KOPT-K1 (cell line): ENCODE measurements at regions not wholly inside any gene's neighbourhood (a gene's known extent, or its start where the extent isn't known, plus 50 kb on each side); places are given as distances from the start of the nearest gene placed in this dataset.

Experiments
- H3K27ac ChIP-seq: fragments of 200-600 bp; sonication (generic); 2 replicates; pipeline ENCODE4 v1.5.1; 2016; ENCODE audit warnings: antibody characterized with exemption, mild to moderate bottlenecking, low read depth, low read length; ENCODE audit not compliant: poor library complexity, severe bottlenecking
- H3K36me3 ChIP-seq: fragments of 200-600 bp; sonication (generic); 2 replicates; pipeline ENCODE4 v1.5.1; 2017; ENCODE audit warnings: antibody characterized with exemption, mild to moderate bottlenecking, low read length, moderate library complexity; ENCODE audit not compliant: insufficient read depth
- H3K9me3 ChIP-seq: fragments of 200-600 bp; sonication (generic); 2 replicates; pipeline ENCODE4 v1.5.1; 2017; ENCODE audit warnings: antibody characterized with exemption, low read length, mild to moderate bottlenecking; ENCODE audit not compliant: insufficient read depth, poor library complexity, severe bottlenecking

- Histone ChIP-seq H3K9me3 (no peaks in the 10 kb centered on the region), H3K36me3 (no peaks in the 10 kb centered on the region), H3K27ac (no peak overlapping the region)
These were observed 1027.7 kb downstream of the TMEM182 start for GRCh38 chr2:103789381-103790095.

DNA sequence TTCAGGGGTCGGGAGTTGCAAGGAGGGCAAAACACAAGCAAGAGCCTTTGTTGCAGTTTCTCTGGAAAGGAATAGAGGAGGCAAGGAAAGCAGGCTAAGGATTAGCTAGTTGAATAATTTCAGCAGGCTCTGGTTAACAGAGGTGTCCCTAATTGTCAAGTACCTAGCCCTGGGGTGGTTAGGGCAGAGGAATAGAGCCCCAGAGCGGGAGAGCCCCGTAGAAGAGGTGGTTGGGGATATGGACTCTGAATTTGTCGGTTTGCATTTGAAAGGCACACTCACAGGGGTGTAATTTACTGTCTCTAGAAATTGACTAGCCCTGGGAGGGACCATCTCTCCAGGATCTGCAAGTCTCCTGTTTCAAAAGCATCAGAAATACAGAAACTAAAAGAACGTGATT is 1030.2 kb downstream of the TMEM182 start:
- H3K9me3 ChIP-seq: no peaks in the 10 kb centered on the region
- H3K36me3 ChIP-seq: no peaks in the 10 kb centered on the region
- no peak overlapping the region for H3K27ac ChIP-seq

GRCh38 chr2:103798291-103798690 is 1036.5 kb downstream of the TMEM182 start:
- Histone ChIP-seq H3K9me3 (no peaks in the 10 kb centered on the region), H3K27ac (no peak overlapping the region), H3K36me3 (no peaks in the 10 kb centered on the region)

- Histone ChIP-seq H3K9me3 (no peaks in the 10 kb centered on the region), H3K27ac (no peak overlapping the region), H3K36me3 (no peaks in the 10 kb centered on the region)
These were observed 1042.2 kb downstream of the TMEM182 start for GRCh38 chr2:103804013-103804412.

DNA sequence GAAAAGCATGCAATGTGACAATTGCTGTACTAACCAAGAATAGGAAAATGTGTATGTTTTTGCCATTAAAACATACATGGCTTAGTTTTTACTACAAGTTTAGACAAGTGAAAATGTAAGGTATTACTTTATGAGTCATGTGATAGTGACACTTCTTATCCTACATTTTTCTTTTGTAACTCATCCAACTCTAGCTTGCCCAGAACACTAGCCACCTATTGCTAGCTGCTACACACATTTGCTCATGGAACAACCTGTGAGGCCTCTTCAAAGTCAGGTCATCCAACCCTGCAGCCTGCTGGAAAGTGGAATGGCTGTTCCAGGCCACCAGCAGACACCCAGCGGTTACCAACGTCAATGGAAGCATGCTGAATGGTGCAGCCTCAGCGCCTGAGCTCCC is 1043.9 kb downstream of the TMEM182 start:
- no peaks in the 10 kb centered on the region for H3K9me3 ChIP-seq
- H3K36me3 ChIP-seq: no peaks in the 10 kb centered on the region
- no peak overlapping the region for H3K27ac ChIP-seq

DNA sequence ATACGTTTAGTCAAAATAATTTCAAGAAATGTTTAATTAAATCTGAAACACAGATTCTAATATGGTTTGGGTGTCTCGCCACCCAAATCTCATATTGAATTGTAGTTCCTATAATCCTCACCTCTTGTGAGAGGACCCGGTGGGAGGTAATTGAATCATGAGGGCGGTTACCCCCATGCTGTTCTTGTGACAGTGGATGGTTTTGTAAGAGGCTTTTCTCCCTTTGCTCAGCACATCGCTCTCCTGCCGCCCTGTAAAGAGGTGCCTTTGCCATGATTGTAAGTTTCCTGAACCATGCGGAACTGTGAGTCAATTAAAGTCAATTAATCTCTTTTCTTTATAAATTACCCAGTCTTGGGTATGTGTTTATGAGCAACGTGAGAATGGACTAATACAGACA is 1045.1 kb upstream of the POU3F3 start:
- H3K9me3 ChIP-seq: no peaks in the 10 kb centered on the region
- no peaks in the 10 kb centered on the region for H3K36me3 ChIP-seq
- no peak overlapping the region for H3K27ac ChIP-seq

DNA sequence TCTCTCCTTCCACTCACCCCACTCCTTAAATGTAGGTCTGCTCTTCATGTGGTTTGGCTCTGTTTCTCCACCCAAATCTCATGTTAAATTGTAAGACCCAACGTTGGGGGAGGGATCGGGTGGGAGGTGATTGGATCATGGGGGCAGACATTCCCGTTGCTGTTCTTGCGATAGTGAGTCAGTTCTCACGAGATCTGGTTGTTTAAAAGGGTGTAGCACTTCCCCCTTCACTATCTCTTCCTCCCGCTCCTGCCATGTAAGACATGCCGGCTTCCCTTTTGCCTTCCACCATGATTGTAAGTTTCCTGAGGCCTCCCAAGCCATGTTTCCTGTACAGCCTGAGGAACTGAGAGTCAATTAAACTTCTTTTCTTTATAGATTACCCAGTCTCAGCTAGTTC is 1044.5 kb upstream of the POU3F3 start:
- Histone ChIP-seq H3K9me3 (no peaks in the 10 kb centered on the region), H3K36me3 (no peaks in the 10 kb centered on the region), H3K27ac (no peak overlapping the region)

DNA sequence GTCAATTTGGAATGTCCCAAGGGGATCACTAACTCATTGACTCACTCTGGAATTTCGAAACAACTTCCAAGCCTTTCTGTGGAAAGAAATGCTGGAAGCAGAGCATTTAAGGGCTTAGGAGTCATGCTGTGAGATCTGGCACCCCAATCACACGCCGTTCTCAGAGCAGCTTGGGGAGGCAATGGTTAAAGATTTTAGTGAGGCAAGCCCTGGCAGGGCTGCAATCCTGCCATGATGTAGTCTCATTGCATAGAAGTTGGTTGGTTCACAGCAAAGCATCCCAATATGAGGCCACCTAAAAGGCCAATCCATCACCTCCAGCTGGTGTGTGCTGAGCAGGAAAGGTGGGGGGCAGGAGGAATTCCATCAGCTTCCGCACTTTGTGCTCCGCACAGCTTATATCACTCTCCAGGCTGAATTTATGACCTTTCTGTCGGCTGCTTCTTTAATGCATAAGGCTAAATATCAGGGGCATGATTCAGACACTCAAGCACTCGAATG is 1043.9 kb upstream of the POU3F3 start:
- H3K36me3 ChIP-seq: no peaks in the 10 kb centered on the region

GRCh38 chr2:103810875-103811274 is 1043.0 kb upstream of the POU3F3 start:
- no peaks in the 10 kb centered on the region for H3K9me3 ChIP-seq
- no peak overlapping the region for H3K27ac ChIP-seq
- no peaks in the 10 kb centered on the region for H3K36me3 ChIP-seq

More for the DNA sequence above, 1043.9 kb upstream of the POU3F3 start:
- no peaks in the 10 kb centered on the region for H3K9me3 ChIP-seq
- H3K27ac ChIP-seq: no peak overlapping the region

DNA sequence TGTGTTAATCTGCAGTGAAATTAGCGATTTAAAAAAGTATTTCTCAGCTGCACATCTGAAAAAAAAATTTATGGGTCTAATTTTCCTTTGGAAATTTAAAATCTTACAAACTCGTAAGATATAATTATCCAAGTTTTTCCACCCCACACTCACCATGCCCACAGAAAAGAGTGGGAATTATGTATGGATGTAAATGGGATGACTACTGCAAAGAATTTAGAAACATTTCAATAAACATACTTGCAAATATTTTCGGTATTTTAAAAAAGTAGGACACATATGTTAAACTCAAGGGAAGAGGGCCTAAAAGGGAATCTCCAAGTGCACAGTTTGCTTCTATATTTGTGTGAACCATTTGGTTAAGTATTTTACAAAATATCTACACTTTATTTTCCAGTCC is 1039.9 kb upstream of the POU3F3 start:
- Histone ChIP-seq H3K36me3 (no peaks in the 10 kb centered on the region), H3K27ac (no peak overlapping the region), H3K9me3 (no peaks in the 10 kb centered on the region)

GRCh38 chr2:103815731-103816130 is 1038.2 kb upstream of the POU3F3 start:
- no peaks in the 10 kb centered on the region for H3K36me3 ChIP-seq
- no peaks in the 10 kb centered on the region for H3K9me3 ChIP-seq
- H3K27ac ChIP-seq: no peak overlapping the region

DNA sequence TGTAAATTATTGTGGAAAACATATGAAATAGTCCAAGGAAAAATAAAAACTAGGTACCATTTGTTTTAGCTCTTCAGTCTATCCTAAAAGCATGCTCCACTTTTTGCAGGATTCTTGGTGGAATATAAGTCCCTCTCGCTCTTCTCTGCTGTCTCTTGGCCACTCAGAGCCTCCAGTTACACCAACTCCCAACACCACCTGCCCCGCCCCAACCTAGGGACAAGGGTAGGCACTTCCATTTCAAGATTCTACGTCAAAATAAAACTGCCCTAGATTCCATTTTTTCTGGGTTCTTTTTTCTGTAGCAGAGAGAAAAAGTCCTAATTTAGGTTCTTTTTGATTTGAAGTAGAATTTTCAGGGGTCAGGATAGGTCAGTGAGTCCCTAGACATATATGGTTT is 1036.2 kb upstream of the POU3F3 start:
- no peaks in the 10 kb centered on the region for H3K36me3 ChIP-seq
- no peak overlapping the region for H3K27ac ChIP-seq
- H3K9me3 ChIP-seq: no peaks in the 10 kb centered on the region

DNA sequence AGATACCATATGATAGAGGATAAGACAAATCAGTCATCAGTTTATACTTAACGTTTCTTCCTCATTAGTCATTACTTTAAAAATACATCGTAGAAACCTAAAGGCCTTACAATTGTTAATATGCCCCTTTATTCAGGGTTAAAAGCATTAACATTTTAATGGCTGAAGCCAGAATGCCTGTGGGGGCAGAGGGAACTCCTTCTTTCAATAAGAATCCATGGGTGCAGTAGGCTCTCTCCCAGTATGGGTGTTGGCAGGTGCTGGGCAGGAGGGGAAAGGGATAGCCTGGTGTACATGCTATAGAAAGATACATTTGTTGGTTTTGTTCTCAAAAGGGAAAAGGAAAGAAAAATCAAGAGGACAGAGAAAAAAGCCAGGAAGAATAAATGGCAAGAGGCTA is 1035.7 kb upstream of the POU3F3 start:
- H3K27ac ChIP-seq: no peak overlapping the region
- H3K36me3 ChIP-seq: no peaks in the 10 kb centered on the region
- H3K9me3 ChIP-seq: no peaks in the 10 kb centered on the region

GRCh38 chr2:103819599-103819998 is 1034.3 kb upstream of the POU3F3 start:
- Histone ChIP-seq H3K9me3 (no peaks in the 10 kb centered on the region), H3K36me3 (no peaks in the 10 kb centered on the region), H3K27ac (no peak overlapping the region)

DNA sequence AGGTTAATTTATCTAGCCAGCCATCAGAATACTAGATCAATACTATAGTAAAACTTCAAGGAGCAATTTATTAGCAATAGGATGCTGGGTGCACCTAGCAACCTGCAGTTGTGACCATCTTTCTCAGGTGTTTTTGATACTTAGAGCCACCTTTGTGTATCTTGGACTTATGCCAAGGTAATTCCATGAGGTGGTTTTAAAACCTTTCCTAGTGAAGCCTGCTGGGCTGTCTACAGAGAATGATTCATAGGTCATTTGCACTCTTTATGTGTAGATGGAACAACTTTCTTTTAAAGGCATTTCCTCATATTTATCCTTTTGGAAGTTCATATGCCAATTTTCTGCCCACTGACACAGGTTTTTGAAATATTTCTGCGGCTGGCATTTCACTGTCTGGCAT is 1030.1 kb upstream of the POU3F3 start:
- no peaks in the 10 kb centered on the region for H3K36me3 ChIP-seq
- no peaks in the 10 kb centered on the region for H3K9me3 ChIP-seq
- H3K27ac ChIP-seq: no peak overlapping the region

- no peak overlapping the region for H3K27ac ChIP-seq
- no peaks in the 10 kb centered on the region for H3K9me3 ChIP-seq
These were observed 1006.6 kb upstream of the POU3F3 start for GRCh38 chr2:103847276-103847675.

More at GRCh38 chr2:103847276-103847675, 1006.6 kb upstream of the POU3F3 start:
- H3K36me3 ChIP-seq: no peaks in the 10 kb centered on the region
